ENCODE measurements at regions not wholly inside any gene's neighbourhood (a gene's known extent, or its start where the extent isn't known, plus 50 kb on each side); places are given as distances from the start of the nearest gene placed in this dataset.

DNA sequence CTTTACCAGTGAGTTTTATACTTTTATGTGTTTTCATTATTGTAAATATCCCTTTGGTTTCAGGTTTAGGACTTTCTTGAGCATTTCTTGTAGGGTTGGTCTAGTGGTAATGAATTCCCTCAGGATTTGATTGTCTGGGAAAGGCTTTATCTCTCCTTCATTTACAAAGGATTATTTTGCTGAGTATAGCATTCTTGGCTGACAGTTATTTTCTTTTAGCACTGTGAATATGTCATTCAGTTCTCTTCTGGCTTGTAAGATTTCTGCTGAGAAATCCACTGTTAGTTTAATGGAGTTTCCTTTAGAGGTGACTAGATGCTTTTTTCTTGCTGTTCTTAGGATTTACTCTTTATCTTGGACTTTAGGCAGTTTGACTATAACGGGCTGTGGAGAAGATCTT is 373.9 kb downstream of the TSN start:
- Histone ChIP-seq H3K27ac (replicated peaks) (no peak overlapping the region), H3K27me3 (ENCODE audit: insufficient read depth, poor library complexity, severe bottlenecking) (no peaks in the 10 kb centered on the region), H3K4me3 (replicated peaks; ENCODE audit: insufficient read depth, low read length) (no peak overlapping the region)
- TF ChIP-seq, protein P1, sequence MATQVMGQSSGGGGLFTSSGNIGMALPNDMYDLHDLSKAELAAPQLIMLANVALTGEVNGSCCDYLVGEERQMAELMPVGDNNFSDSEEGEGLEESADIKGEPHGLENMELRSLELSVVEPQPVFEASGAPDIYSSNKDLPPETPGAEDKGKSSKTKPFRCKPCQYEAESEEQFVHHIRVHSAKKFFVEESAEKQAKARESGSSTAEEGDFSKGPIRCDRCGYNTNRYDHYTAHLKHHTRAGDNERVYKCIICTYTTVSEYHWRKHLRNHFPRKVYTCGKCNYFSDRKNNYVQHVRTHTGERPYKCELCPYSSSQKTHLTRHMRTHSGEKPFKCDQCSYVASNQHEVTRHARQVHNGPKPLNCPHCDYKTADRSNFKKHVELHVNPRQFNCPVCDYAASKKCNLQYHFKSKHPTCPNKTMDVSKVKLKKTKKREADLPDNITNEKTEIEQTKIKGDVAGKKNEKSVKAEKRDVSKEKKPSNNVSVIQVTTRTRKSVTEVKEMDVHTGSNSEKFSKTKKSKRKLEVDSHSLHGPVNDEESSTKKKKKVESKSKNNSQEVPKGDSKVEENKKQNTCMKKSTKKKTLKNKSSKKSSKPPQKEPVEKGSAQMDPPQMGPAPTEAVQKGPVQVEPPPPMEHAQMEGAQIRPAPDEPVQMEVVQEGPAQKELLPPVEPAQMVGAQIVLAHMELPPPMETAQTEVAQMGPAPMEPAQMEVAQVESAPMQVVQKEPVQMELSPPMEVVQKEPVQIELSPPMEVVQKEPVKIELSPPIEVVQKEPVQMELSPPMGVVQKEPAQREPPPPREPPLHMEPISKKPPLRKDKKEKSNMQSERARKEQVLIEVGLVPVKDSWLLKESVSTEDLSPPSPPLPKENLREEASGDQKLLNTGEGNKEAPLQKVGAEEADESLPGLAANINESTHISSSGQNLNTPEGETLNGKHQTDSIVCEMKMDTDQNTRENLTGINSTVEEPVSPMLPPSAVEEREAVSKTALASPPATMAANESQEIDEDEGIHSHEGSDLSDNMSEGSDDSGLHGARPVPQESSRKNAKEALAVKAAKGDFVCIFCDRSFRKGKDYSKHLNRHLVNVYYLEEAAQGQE (IDR thresholded peaks at IDR 0.05; ENCODE audit: insufficient replicate concordance, low read depth) = no peak
- TF ChIP-seq GABPA (IDR thresholded peaks at IDR 0.05; ENCODE audit: low read depth) (no peak), POLR2AphosphoS5 (IDR thresholded peaks at IDR 0.05; ENCODE audit: low read depth) (no peak), SPI1 (IDR thresholded peaks at IDR 0.05; ENCODE audit: borderline replicate concordance, low read depth) (no peak)
- TF ChIP-seq, protein P2, sequence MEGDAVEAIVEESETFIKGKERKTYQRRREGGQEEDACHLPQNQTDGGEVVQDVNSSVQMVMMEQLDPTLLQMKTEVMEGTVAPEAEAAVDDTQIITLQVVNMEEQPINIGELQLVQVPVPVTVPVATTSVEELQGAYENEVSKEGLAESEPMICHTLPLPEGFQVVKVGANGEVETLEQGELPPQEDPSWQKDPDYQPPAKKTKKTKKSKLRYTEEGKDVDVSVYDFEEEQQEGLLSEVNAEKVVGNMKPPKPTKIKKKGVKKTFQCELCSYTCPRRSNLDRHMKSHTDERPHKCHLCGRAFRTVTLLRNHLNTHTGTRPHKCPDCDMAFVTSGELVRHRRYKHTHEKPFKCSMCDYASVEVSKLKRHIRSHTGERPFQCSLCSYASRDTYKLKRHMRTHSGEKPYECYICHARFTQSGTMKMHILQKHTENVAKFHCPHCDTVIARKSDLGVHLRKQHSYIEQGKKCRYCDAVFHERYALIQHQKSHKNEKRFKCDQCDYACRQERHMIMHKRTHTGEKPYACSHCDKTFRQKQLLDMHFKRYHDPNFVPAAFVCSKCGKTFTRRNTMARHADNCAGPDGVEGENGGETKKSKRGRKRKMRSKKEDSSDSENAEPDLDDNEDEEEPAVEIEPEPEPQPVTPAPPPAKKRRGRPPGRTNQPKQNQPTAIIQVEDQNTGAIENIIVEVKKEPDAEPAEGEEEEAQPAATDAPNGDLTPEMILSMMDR (IDR thresholded peaks at IDR 0.05; ENCODE audit: insufficient read depth, low read length) = no peak
- DNase-seq (ENCODE audit: low read depth in 1 of 2, low spot score in 1 of 2) = no peak

DNA sequence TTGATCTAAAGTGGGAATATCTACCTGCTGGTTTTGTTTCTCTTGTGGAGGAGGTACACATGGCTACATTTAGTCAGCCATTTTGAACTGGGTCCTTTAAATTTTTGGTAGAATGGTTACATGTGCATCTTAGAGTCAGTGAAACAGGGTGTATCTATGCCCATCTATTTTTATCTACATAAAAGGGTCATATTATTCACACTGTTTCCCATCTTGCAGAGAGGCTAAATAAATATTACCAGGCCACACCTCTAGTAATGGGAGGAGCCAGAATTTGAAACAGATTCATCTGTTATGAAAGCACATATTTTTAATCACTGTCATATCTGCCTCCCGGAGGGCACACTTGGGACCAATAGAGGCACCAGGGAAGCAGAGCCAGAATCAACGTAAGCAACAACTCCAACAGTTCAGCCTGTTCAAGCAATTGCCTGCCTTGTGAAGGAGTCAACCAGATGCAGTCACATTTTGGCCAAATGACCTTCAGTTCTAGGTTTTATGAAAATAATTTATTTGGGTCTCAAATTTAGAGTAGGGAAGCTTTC is 376.8 kb downstream of the TSN start:
- H3K27ac ChIP-seq (replicated peaks) = no peak overlapping the region
- TF ChIP-seq, protein P2 (IDR thresholded peaks at IDR 0.05; ENCODE audit: insufficient read depth, low read length) = no peak
- TF ChIP-seq SPI1 (IDR thresholded peaks at IDR 0.05; ENCODE audit: borderline replicate concordance, low read depth) = no peak
- no peak for TF ChIP-seq POLR2AphosphoS5 (IDR thresholded peaks at IDR 0.05; ENCODE audit: low read depth)
- TF ChIP-seq, protein P1 (IDR thresholded peaks at IDR 0.05; ENCODE audit: insufficient replicate concordance, low read depth) = no peak
- TF ChIP-seq GABPA (IDR thresholded peaks at IDR 0.05; ENCODE audit: low read depth) = no peak
- H3K4me3 ChIP-seq (replicated peaks; ENCODE audit: insufficient read depth, low read length) = no peak overlapping the region

DNA sequence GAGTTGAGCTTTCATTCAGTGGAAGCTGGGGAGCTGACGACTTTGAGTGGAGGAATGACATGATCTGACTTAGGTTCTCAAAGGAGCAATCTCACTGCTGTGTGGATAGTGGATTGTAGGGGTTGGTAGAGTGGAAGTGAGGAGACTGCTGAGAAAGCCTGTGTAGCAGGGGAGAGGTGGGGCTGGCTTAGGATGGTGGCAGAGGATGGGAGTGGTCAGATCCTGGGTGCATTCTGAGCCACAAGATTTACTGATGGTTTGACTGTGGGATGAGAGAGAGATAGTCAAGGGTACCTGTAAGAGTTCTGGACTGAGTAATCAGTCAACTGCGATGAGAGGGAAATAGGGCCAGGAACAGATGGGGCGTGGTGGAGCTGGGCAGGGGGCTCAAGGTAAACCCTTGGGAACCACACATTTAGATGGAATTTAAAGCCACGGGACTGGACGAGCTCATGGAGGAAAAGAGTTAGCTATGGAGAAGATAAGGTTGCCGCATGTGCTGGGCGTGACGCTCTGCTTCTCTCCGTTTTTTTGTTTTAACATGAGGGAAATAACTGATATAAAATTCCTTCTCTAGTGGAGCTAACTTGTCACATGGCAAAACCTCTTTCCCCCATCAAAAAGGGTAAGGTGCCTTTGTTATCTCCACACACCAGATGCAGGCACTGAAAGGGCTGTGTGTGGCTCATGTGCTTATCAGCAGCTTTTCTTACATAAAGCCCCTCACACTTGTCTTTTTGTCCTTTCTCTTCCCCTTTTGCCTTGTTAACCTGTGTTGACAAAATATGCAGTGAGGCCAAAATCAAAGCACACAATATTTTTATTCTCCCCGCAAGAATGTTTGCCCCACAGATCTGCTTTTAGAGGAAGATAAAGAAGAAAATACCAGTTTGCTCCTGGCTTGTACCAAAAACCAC is 379.8 kb downstream of the TSN start:
- DNase-seq (ENCODE audit: low read depth in 1 of 2, low spot score in 1 of 2) = no peak
- Histone ChIP-seq H3K27ac (replicated peaks) (no peak overlapping the region), H3K27me3 (ENCODE audit: insufficient read depth, poor library complexity, severe bottlenecking) (no peaks in the 10 kb centered on the region), H3K4me3 (replicated peaks; ENCODE audit: insufficient read depth, low read length) (no peak overlapping the region)
- TF ChIP-seq SPI1 (IDR thresholded peaks at IDR 0.05; ENCODE audit: borderline replicate concordance, low read depth) = no peak
- no peak for TF ChIP-seq POLR2AphosphoS5 (IDR thresholded peaks at IDR 0.05; ENCODE audit: low read depth)
- TF ChIP-seq, protein P1 (IDR thresholded peaks at IDR 0.05; ENCODE audit: insufficient replicate concordance, low read depth) = no peak
- no peak for TF ChIP-seq GABPA (IDR thresholded peaks at IDR 0.05; ENCODE audit: low read depth)
- TF ChIP-seq, protein P2 (IDR thresholded peaks at IDR 0.05; ENCODE audit: insufficient read depth, low read length) = no peak

More for the DNA sequence above, 376.8 kb downstream of the TSN start:
- H3K27me3 ChIP-seq (ENCODE audit: insufficient read depth, poor library complexity, severe bottlenecking) = no peaks in the 10 kb centered on the region
- DNase-seq (ENCODE audit: low read depth in 1 of 2, low spot score in 1 of 2) = no peak

All from HL-60 (cell line).